ENCODE measurements at regions not wholly inside any gene's neighbourhood (a gene's known extent, or its start where the extent isn't known, plus 50 kb on each side); places are given as distances from the start of the nearest gene placed in this dataset.

- no peak for DNase-seq (ENCODE audit: low spot score)
- no peak overlapping the region for H3K27ac ChIP-seq (ENCODE audit: low read depth in 1 of 2, low read length in 2 of 2)
- no peaks in the 10 kb centered on the region for H3K9me3 ChIP-seq (ENCODE audit: control insufficient read depth in 4 of 4, low read length in 3 of 4)
- H3K4me1 ChIP-seq (ENCODE audit: control insufficient read depth in 4 of 4, insufficient read depth in 4 of 4, low read length in 3 of 4) = no peaks in the 10 kb centered on the region
- 90% methylated on average over 3 of the region's 3 CpGs for WGBS
- H3K9ac ChIP-seq (ENCODE audit: low read depth in 1 of 2, low read length in 2 of 2) = no peak overlapping the region
- H3K36me3 ChIP-seq (ENCODE audit: control insufficient read depth in 4 of 4, insufficient read depth in 3 of 4, low read depth in 1 of 4, low read length in 3 of 4) = no peaks in the 10 kb centered on the region
- TF ChIP-seq RAD21 (IDR thresholded peaks at IDR 0.05) (no peak), EGR1 (IDR thresholded peaks at IDR 0.05; ENCODE audit: low read depth in 2 of 2) (no peak), SP1 (IDR thresholded peaks at IDR 0.05) (no peak), GABPA (IDR thresholded peaks at IDR 0.05 in 1 of 2, conservative IDR thresholded peaks at IDR 0.05 in 1 of 2) (no peak), RXRA (IDR thresholded peaks at IDR 0.05) (no peak), TAF1 (conservative IDR thresholded peaks at IDR 0.05) (no peak), YY1 (IDR thresholded peaks at IDR 0.05) (no peak), HNF4G (IDR thresholded peaks at IDR 0.05) (no peak)
- TF ChIP-seq, protein P1, sequence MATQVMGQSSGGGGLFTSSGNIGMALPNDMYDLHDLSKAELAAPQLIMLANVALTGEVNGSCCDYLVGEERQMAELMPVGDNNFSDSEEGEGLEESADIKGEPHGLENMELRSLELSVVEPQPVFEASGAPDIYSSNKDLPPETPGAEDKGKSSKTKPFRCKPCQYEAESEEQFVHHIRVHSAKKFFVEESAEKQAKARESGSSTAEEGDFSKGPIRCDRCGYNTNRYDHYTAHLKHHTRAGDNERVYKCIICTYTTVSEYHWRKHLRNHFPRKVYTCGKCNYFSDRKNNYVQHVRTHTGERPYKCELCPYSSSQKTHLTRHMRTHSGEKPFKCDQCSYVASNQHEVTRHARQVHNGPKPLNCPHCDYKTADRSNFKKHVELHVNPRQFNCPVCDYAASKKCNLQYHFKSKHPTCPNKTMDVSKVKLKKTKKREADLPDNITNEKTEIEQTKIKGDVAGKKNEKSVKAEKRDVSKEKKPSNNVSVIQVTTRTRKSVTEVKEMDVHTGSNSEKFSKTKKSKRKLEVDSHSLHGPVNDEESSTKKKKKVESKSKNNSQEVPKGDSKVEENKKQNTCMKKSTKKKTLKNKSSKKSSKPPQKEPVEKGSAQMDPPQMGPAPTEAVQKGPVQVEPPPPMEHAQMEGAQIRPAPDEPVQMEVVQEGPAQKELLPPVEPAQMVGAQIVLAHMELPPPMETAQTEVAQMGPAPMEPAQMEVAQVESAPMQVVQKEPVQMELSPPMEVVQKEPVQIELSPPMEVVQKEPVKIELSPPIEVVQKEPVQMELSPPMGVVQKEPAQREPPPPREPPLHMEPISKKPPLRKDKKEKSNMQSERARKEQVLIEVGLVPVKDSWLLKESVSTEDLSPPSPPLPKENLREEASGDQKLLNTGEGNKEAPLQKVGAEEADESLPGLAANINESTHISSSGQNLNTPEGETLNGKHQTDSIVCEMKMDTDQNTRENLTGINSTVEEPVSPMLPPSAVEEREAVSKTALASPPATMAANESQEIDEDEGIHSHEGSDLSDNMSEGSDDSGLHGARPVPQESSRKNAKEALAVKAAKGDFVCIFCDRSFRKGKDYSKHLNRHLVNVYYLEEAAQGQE (IDR thresholded peaks at IDR 0.05) = no peak
- TF ChIP-seq, protein P2, sequence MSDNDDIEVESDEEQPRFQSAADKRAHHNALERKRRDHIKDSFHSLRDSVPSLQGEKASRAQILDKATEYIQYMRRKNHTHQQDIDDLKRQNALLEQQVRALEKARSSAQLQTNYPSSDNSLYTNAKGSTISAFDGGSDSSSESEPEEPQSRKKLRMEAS (IDR thresholded peaks at IDR 0.05) = no peak
- H3K4me3 ChIP-seq (ENCODE audit: low read depth in 1 of 3, low read length in 3 of 3) = no peak overlapping the region
- no peaks in the 10 kb centered on the region for H3K27me3 ChIP-seq (ENCODE audit: control insufficient read depth in 4 of 4, insufficient read depth in 4 of 4, low read length in 3 of 4)
Observed at GRCh38 chr12:23238190-23238589, 613.2 kb downstream of the ETNK1 start.

GRCh38 chr12:23238957-23239356 lies 614.0 kb downstream of the ETNK1 start:
- DNase-seq (ENCODE audit: low spot score) = no peak
- Histone ChIP-seq H3K36me3 (ENCODE audit: control insufficient read depth in 4 of 4, insufficient read depth in 3 of 4, low read depth in 1 of 4, low read length in 3 of 4) (no peaks in the 10 kb centered on the region), H3K27ac (ENCODE audit: low read depth in 1 of 2, low read length in 2 of 2) (no peak overlapping the region), H3K27me3 (ENCODE audit: control insufficient read depth in 4 of 4, insufficient read depth in 4 of 4, low read length in 3 of 4) (no peaks in the 10 kb centered on the region), H3K4me3 (ENCODE audit: low read depth in 1 of 3, low read length in 3 of 3) (no peak overlapping the region), H3K9ac (ENCODE audit: low read depth in 1 of 2, low read length in 2 of 2) (no peak overlapping the region), H3K4me1 (ENCODE audit: control insufficient read depth in 4 of 4, insufficient read depth in 4 of 4, low read length in 3 of 4) (no peaks in the 10 kb centered on the region), H3K9me3 (ENCODE audit: control insufficient read depth in 4 of 4, low read length in 3 of 4) (no peaks in the 10 kb centered on the region)
- TF ChIP-seq, protein P3, sequence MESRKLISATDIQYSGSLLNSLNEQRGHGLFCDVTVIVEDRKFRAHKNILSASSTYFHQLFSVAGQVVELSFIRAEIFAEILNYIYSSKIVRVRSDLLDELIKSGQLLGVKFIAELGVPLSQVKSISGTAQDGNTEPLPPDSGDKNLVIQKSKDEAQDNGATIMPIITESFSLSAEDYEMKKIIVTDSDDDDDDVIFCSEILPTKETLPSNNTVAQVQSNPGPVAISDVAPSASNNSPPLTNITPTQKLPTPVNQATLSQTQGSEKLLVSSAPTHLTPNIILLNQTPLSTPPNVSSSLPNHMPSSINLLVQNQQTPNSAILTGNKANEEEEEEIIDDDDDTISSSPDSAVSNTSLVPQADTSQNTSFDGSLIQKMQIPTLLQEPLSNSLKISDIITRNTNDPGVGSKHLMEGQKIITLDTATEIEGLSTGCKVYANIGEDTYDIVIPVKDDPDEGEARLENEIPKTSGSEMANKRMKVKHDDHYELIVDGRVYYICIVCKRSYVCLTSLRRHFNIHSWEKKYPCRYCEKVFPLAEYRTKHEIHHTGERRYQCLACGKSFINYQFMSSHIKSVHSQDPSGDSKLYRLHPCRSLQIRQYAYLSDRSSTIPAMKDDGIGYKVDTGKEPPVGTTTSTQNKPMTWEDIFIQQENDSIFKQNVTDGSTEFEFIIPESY (IDR thresholded peaks at IDR 0.05) = no peak
- TF ChIP-seq HNF4A (conservative IDR thresholded peaks at IDR 0.05) = no peak

DNA sequence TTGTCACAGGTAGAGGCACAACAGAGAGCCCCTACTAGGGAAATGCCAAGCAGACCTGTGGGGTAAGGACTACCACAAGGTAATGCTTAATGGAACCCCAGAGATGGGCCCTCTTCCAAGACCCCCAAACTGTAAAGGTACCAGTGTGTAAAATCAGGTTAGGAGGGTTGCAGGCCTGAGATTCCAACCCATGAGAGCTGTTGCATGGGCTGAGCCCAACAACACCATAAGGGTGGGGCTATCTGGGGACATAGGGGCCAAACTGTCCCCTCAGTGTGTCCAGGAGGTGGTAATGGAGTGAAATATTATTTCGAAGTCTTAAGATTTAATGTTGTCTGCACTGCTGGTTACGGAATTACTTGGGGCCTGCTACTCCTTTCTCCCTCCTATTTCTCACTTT lies 620.2 kb downstream of the ETNK1 start:
- H3K9me3 ChIP-seq (ENCODE audit: control insufficient read depth in 4 of 4, low read length in 3 of 4) = no peaks in the 10 kb centered on the region
- H3K4me1 ChIP-seq (ENCODE audit: control insufficient read depth in 4 of 4, insufficient read depth in 4 of 4, low read length in 3 of 4) = no peaks in the 10 kb centered on the region
- no peak for TF ChIP-seq FOXA2 (IDR thresholded peaks at IDR 0.05)
- TF ChIP-seq HNF4G (IDR thresholded peaks at IDR 0.05) = no peak
- no peak for TF ChIP-seq GABPA (IDR thresholded peaks at IDR 0.05 in 1 of 2, conservative IDR thresholded peaks at IDR 0.05 in 1 of 2)
- TF ChIP-seq, protein P2 (IDR thresholded peaks at IDR 0.05) = no peak
- TF ChIP-seq RXRA (IDR thresholded peaks at IDR 0.05) = no peak
- TF ChIP-seq HNF4A (conservative IDR thresholded peaks at IDR 0.05) = no peak
- TF ChIP-seq, protein P4, sequence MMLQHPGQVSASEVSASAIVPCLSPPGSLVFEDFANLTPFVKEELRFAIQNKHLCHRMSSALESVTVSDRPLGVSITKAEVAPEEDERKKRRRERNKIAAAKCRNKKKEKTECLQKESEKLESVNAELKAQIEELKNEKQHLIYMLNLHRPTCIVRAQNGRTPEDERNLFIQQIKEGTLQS (IDR thresholded peaks at IDR 0.05) = no peak
- TF ChIP-seq, protein P1 (IDR thresholded peaks at IDR 0.05) = no peak
- no peak for TF ChIP-seq JUND (IDR thresholded peaks at IDR 0.05)
- TF ChIP-seq YY1 (IDR thresholded peaks at IDR 0.05) = no peak
- TF ChIP-seq, protein P5, sequence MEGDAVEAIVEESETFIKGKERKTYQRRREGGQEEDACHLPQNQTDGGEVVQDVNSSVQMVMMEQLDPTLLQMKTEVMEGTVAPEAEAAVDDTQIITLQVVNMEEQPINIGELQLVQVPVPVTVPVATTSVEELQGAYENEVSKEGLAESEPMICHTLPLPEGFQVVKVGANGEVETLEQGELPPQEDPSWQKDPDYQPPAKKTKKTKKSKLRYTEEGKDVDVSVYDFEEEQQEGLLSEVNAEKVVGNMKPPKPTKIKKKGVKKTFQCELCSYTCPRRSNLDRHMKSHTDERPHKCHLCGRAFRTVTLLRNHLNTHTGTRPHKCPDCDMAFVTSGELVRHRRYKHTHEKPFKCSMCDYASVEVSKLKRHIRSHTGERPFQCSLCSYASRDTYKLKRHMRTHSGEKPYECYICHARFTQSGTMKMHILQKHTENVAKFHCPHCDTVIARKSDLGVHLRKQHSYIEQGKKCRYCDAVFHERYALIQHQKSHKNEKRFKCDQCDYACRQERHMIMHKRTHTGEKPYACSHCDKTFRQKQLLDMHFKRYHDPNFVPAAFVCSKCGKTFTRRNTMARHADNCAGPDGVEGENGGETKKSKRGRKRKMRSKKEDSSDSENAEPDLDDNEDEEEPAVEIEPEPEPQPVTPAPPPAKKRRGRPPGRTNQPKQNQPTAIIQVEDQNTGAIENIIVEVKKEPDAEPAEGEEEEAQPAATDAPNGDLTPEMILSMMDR (IDR thresholded peaks at IDR 0.05; ENCODE audit: low read depth, low read length, missing input control) = no peak
- no peak for TF ChIP-seq EGR1 (IDR thresholded peaks at IDR 0.05; ENCODE audit: low read depth in 2 of 2)
- no peak overlapping the region for H3K9ac ChIP-seq (ENCODE audit: low read depth in 1 of 2, low read length in 2 of 2)
- H3K4me3 ChIP-seq (ENCODE audit: low read depth in 1 of 3, low read length in 3 of 3) = no peak overlapping the region
- no peak for DNase-seq (ENCODE audit: low spot score)
- no peak overlapping the region for H3K27ac ChIP-seq (ENCODE audit: low read depth in 1 of 2, low read length in 2 of 2)
- WGBS = 94% methylated on average over 2 of the region's 2 CpGs
- no peaks in the 10 kb centered on the region for H3K36me3 ChIP-seq (ENCODE audit: control insufficient read depth in 4 of 4, insufficient read depth in 3 of 4, low read depth in 1 of 4, low read length in 3 of 4)
- H3K27me3 ChIP-seq (ENCODE audit: control insufficient read depth in 4 of 4, insufficient read depth in 4 of 4, low read length in 3 of 4) = no peaks in the 10 kb centered on the region

All from liver (tissue), 8 donors.